ENCODE measurements at regions not wholly inside any gene's neighbourhood (a gene's known extent, or its start where the extent isn't known, plus 50 kb on each side); places are given as distances from the start of the nearest gene placed in this dataset.

- H3K79me2 ChIP-seq (ENCODE audit: low read depth), result no peaks in the 10 kb centered on the region
- no peaks in the 10 kb centered on the region for H4K20me1 ChIP-seq (ENCODE audit: insufficient read depth)
- H3F3A ChIP-seq (ENCODE audit: insufficient read depth, low read depth), result no peaks in the 10 kb centered on the region
- ChIA-PET CTCF (no interaction called here), POLR2A (ENCODE audit: unreplicated experiment) (no interaction called here)
- no peak overlapping the region for H3K4me3 ChIP-seq
- no peaks in the 10 kb centered on the region; the same call in 1 of the 2 replicates for H3K9me3 ChIP-seq (ENCODE audit: insufficient read depth, low read depth)
- intact Hi-C loops (cut with micrococcal nuclease; ENCODE audit: unreplicated experiment), result no loop called here
- H2AFZ ChIP-seq, result no peak overlapping the region
- no peaks in the 10 kb centered on the region for H3K36me3 ChIP-seq (ENCODE audit: low read depth)
- no peak for TF ChIP-seq CTCF (conservative IDR thresholded peaks at IDR 0.05)
- no peak for TF ChIP-seq EZH2 (IDR thresholded peaks at IDR 0.05; ENCODE audit: low read depth)
- H3K9me2 ChIP-seq (ENCODE audit: insufficient read depth), result no peaks in the 10 kb centered on the region
- DNase-seq, result no peak
- no peak overlapping the region for H3K27ac ChIP-seq
- no TSS peak for BruUV-seq (replicated peaks)
- no peaks in the 10 kb centered on the region for H3K27me3 ChIP-seq (ENCODE audit: insufficient read depth, low read depth)
- H3K4me2 ChIP-seq, result no peak overlapping the region
- H3K4me1 ChIP-seq (replicated peaks; ENCODE audit: insufficient read depth), result no peaks in the 10 kb centered on the region
These were observed 376.6 kb upstream of the EMCN start for GRCh38 chr4:100894339-100894870.

DNA sequence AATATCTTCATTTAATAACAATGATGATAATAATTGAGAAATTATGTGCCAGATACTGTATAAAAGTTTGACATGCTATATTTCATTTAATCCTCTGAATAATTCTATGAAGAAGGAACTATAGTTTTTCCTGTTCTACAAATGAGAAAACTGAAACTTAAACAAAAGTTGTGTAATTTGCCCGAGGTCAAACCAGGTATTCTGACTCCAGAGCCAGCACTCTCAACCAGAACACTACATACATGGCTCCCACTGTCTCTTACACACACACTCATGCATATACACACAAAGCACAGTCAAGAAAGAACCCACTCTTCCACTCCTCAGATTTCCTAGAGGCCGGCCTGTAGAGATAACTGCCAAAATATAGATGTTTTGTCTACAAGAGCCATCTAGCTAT lies 374.0 kb upstream of the EMCN start:
- no peaks in the 10 kb centered on the region for H3K27me3 ChIP-seq (ENCODE audit: insufficient read depth, low read depth)
- H3K79me2 ChIP-seq (ENCODE audit: low read depth), result no peaks in the 10 kb centered on the region
- intact Hi-C loops (cut with micrococcal nuclease; ENCODE audit: unreplicated experiment), result no loop called here
- no peak overlapping the region for H3K27ac ChIP-seq
- TF ChIP-seq EZH2 (IDR thresholded peaks at IDR 0.05; ENCODE audit: low read depth), result no peak
- TF ChIP-seq CTCF (conservative IDR thresholded peaks at IDR 0.05), result no peak
- POLR2A ChIA-PET (ENCODE audit: unreplicated experiment), result no interaction called here
- H3K4me2 ChIP-seq, result no peak overlapping the region
- H3K4me1 ChIP-seq (replicated peaks; ENCODE audit: insufficient read depth), result no peaks in the 10 kb centered on the region
- DNase-seq, result no peak
- H3K36me3 ChIP-seq (ENCODE audit: low read depth), result no peaks in the 10 kb centered on the region
- H2AFZ ChIP-seq, result no peak overlapping the region
- BruUV-seq (replicated peaks), result no TSS peak
- H3K4me3 ChIP-seq, result no peak overlapping the region
- no peaks in the 10 kb centered on the region for H3K9me2 ChIP-seq (ENCODE audit: insufficient read depth)
- no peaks in the 10 kb centered on the region for H3F3A ChIP-seq (ENCODE audit: insufficient read depth, low read depth)
- CTCF ChIA-PET, result no interaction called here
- no peaks in the 10 kb centered on the region for H4K20me1 ChIP-seq (ENCODE audit: insufficient read depth)
- H3K9me3 ChIP-seq (ENCODE audit: insufficient read depth, low read depth), result no peaks in the 10 kb centered on the region; the same call in 1 of the 2 replicates

GRCh38 chr4:100889898-100890297 lies 372.1 kb upstream of the EMCN start:
- BruUV-seq (replicated peaks), result no TSS peak
- no peaks in the 10 kb centered on the region for H3K79me2 ChIP-seq (ENCODE audit: low read depth)
- no peak for DNase-seq
- H3K4me2 ChIP-seq, result no peak overlapping the region
- H3K9me3 ChIP-seq (ENCODE audit: insufficient read depth, low read depth), result no peaks in the 10 kb centered on the region; the same call in 1 of the 2 replicates
- ChIA-PET CTCF (no interaction called here), POLR2A (ENCODE audit: unreplicated experiment) (no interaction called here)
- no peaks in the 10 kb centered on the region for H3K27me3 ChIP-seq (ENCODE audit: insufficient read depth, low read depth)
- no peak overlapping the region for H3K4me3 ChIP-seq
- intact Hi-C loops (cut with micrococcal nuclease; ENCODE audit: unreplicated experiment), result no loop called here
- no peaks in the 10 kb centered on the region for H3K36me3 ChIP-seq (ENCODE audit: low read depth)
- no peaks in the 10 kb centered on the region for H3K4me1 ChIP-seq (replicated peaks; ENCODE audit: insufficient read depth)
- H3K9me2 ChIP-seq (ENCODE audit: insufficient read depth), result no peaks in the 10 kb centered on the region; the same call in 1 of the 2 replicates
- no peaks in the 10 kb centered on the region for H4K20me1 ChIP-seq (ENCODE audit: insufficient read depth)
- no peak for TF ChIP-seq EZH2 (IDR thresholded peaks at IDR 0.05; ENCODE audit: low read depth)
- TF ChIP-seq CTCF (conservative IDR thresholded peaks at IDR 0.05), result no peak
- no peak overlapping the region for H3K27ac ChIP-seq
- H2AFZ ChIP-seq, result no peak overlapping the region
- no peaks in the 10 kb centered on the region for H3F3A ChIP-seq (ENCODE audit: insufficient read depth, low read depth)
